ENCODE measurements at regions not wholly inside any gene's neighbourhood (a gene's known extent, or its start where the extent isn't known, plus 50 kb on each side); places are given as distances from the start of the nearest gene placed in this dataset.

- TF ChIP-seq POLR2A (IDR thresholded peaks at IDR 0.05; ENCODE audit: low read depth, low read length) = no peak
- TF ChIP-seq POLR2AphosphoS5 (IDR thresholded peaks at IDR 0.05; ENCODE audit: low read depth, low read length) = no peak
These were observed 70.3 kb upstream of the CTLA4 start for GRCh38 chr2:203797276-203797675.
